GM23338 (cell line): ENCODE measurements at regions not wholly inside any gene's neighbourhood (a gene's known extent, or its start where the extent isn't known, plus 50 kb on each side); places are given as distances from the start of the nearest gene placed in this dataset.

Experiments used
- ATAC-seq: fragments of 200-7000 bp; cut with Tn5 transposase; 3 replicates; pipeline ENCODE4 v1.9.1; 2020
- DNase-seq: peaks from one replicate; pipeline ENCODE4 v3.0.0-alpha.2; 2015; ENCODE audit warnings: low spot score
- H2AFZ ChIP-seq: fragments of 200-600 bp; sonication (generic); 2 replicates; pipeline ENCODE4 v1.8.0; 2016; ENCODE audit warnings: antibody characterized with exemption, mild to moderate bottlenecking, moderate library complexity
- H3F3A ChIP-seq: fragments of 200-600 bp; sonication (generic); replicated peaks from 2 replicates; pipeline ENCODE4 v1.8.0; 2017; ENCODE audit warnings: antibody characterized with exemption, mixed run types, low read depth
- H3K27ac ChIP-seq: fragments of 200-600 bp; sonication (generic); 2 replicates; pipeline ENCODE4 v1.6.1; 2016; ENCODE audit warnings: low read depth
- H3K27me3 ChIP-seq: fragments of 200-600 bp; sonication (generic); 2 replicates; pipeline ENCODE4 v1.8.0; 2016; ENCODE audit warnings: mild to moderate bottlenecking, mixed run types, moderate library complexity; ENCODE audit not compliant: insufficient read depth
- H3K36me3 ChIP-seq: fragments of 200-600 bp; sonication (generic); 2 replicates; pipeline ENCODE4 v1.8.0; 2016; ENCODE audit warnings: mild to moderate bottlenecking; ENCODE audit not compliant: insufficient read depth
- H3K4me1 ChIP-seq: fragments of 200-600 bp; sonication (generic); 2 replicates; pipeline ENCODE4 v1.8.0; 2016; ENCODE audit warnings: mild to moderate bottlenecking, moderate library complexity; ENCODE audit not compliant: insufficient read depth
- H3K4me2 ChIP-seq: fragments of 200-600 bp; sonication (generic); 2 replicates; pipeline ENCODE4 v1.7.1; 2017; ENCODE audit warnings: mixed run types
- H3K4me3 ChIP-seq: fragments of 200-600 bp; sonication (generic); 2 replicates; pipeline ENCODE4 v1.6.1; 2016; ENCODE audit warnings: mixed run types
- H3K79me2 ChIP-seq: fragments of 200-600 bp; sonication (generic); replicated peaks from 2 replicates; pipeline ENCODE4 v1.8.0; 2017; ENCODE audit warnings: mild to moderate bottlenecking; ENCODE audit not compliant: insufficient read depth
- H3K9me2 ChIP-seq: fragments of 200-600 bp; sonication (generic); 2 replicates; pipeline ENCODE4 v1.8.0; 2017; ENCODE audit not compliant: insufficient read depth
- H4K20me1 ChIP-seq: fragments of 200-600 bp; sonication (generic); replicated peaks from 2 replicates; pipeline ENCODE4 v1.8.0; 2017; ENCODE audit warnings: mild to moderate bottlenecking; ENCODE audit not compliant: insufficient read depth
- H3K27ac Mint-ChIP-seq: 2 replicates; pipeline ENCODE4 v1.8.0; 2020; ENCODE audit warnings: inconsistent platforms, mild to moderate bottlenecking, moderate library complexity, mixed read lengths
- H3K27me3 Mint-ChIP-seq: 3 replicates; pipeline ENCODE4 v1.8.0; 2022; ENCODE audit warnings: low read depth, mild to moderate bottlenecking, moderate library complexity, mixed read lengths, inconsistent platforms; ENCODE audit not compliant: insufficient read depth, poor library complexity
- H3K36me3 Mint-ChIP-seq: 3 replicates; pipeline ENCODE4 v1.8.0; 2021; ENCODE audit warnings: low read depth, mild to moderate bottlenecking, inconsistent platforms, moderate library complexity, mixed read lengths
- H3K4me1 Mint-ChIP-seq: 3 replicates; pipeline ENCODE4 v1.8.0; 2020; ENCODE audit warnings: mild to moderate bottlenecking, inconsistent platforms, mixed read lengths
- H3K4me3 Mint-ChIP-seq: 3 replicates; pipeline ENCODE4 v1.8.0; 2021; ENCODE audit warnings: moderate library complexity, mild to moderate bottlenecking, inconsistent platforms, mixed read lengths
- H3K9me3 Mint-ChIP-seq: 3 replicates; pipeline ENCODE4 v1.8.0; 2020; ENCODE audit warnings: moderate library complexity, mild to moderate bottlenecking, inconsistent platforms, mixed read lengths
- JUNB ChIP-seq: IDR thresholded peaks from one replicate; pipeline ENCODE4 v1.6.1; 2016; ENCODE audit warnings: antibody characterized with exemption; ENCODE audit not compliant: unreplicated experiment
- ZNF331 ChIP-seq: fragments of 250-450 bp; sonication (Bioruptor Pico); IDR thresholded peaks from 2 replicates; pipeline ENCODE4 v1.5.0; 2020; ENCODE audit warnings: low read depth, mild to moderate bottlenecking, moderate library complexity
- TF ChIP-seq, protein P1 (sequence below), 2 experiments: fragments of 200-600 bp in 1 of 2; sonication (generic) in 1 of 2; conservative IDR thresholded peaks; 2 replicates each; pipeline versions ENCODE4 v1.5.1 to v1.6.1; 2016 to 2017; ENCODE audit warnings: antibody characterized with exemption in 2 of 2, low read depth in 2 of 2, mild to moderate bottlenecking in 2 of 2, moderate library complexity in 1 of 2
- TF ChIP-seq, protein P2 (sequence below): IDR thresholded peaks from one replicate; pipeline ENCODE4 v1.6.1; 2018; ENCODE audit warnings: antibody characterized with exemption; ENCODE audit not compliant: unreplicated experiment
- TF ChIP-seq, protein P3 (sequence below): IDR thresholded peaks from 2 replicates; pipeline ENCODE4 v1.6.1; 2016; ENCODE audit warnings: antibody characterized with exemption

DNA sequence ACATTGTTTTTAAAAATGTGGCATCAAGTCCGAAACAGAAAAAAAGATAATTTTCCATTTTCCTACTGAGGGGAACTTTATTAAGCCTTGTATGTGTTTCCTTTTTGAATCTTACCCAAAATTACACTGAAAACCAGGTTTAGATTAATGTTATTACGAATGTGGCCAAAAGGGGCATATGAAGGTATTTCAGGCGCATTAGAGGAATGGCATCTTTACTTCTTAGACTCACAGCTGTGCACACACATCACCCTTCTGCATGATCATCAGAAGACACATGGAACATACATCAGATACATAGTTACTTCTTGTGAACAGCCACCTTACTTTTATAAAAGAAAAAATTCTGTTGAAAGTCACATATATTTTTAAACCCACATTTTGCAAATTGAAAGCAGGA, 58.6 kb upstream of the ZPBP start (continued):
- TF ChIP-seq, protein P1, sequence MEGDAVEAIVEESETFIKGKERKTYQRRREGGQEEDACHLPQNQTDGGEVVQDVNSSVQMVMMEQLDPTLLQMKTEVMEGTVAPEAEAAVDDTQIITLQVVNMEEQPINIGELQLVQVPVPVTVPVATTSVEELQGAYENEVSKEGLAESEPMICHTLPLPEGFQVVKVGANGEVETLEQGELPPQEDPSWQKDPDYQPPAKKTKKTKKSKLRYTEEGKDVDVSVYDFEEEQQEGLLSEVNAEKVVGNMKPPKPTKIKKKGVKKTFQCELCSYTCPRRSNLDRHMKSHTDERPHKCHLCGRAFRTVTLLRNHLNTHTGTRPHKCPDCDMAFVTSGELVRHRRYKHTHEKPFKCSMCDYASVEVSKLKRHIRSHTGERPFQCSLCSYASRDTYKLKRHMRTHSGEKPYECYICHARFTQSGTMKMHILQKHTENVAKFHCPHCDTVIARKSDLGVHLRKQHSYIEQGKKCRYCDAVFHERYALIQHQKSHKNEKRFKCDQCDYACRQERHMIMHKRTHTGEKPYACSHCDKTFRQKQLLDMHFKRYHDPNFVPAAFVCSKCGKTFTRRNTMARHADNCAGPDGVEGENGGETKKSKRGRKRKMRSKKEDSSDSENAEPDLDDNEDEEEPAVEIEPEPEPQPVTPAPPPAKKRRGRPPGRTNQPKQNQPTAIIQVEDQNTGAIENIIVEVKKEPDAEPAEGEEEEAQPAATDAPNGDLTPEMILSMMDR (conservative IDR thresholded peaks at IDR 0.05; ENCODE audit: low read depth in 2 of 2) = no peak

DNA sequence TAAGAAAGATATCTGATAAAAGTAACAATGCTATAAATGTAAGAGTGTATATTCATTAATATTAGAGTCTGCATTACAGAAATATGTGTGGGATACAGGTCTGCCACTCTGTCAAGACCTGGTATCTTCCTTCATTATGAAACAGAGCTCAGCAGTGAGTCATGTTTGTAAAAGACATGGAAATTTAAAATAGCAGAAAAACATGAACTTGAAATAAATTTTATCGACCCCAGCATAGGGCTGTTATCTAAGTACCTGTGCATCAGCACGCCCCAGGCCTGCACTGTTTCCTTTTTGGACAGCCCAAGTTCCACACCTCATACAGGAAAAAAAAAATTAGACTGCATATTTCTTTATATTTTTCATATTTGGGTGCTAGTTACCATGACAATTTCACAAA, 58.0 kb upstream of the ZPBP start:
- H3K9me3 Mint-ChIP-seq = no peaks in the 10 kb centered on the region
- no peaks in the 10 kb centered on the region for H4K20me1 ChIP-seq
- no peak overlapping the region for H3K27ac Mint-ChIP-seq
- TF ChIP-seq JUNB = no peak
- TF ChIP-seq ZNF331 (CRISPR knock-in tag) = no peak
- TF ChIP-seq, protein P2, sequence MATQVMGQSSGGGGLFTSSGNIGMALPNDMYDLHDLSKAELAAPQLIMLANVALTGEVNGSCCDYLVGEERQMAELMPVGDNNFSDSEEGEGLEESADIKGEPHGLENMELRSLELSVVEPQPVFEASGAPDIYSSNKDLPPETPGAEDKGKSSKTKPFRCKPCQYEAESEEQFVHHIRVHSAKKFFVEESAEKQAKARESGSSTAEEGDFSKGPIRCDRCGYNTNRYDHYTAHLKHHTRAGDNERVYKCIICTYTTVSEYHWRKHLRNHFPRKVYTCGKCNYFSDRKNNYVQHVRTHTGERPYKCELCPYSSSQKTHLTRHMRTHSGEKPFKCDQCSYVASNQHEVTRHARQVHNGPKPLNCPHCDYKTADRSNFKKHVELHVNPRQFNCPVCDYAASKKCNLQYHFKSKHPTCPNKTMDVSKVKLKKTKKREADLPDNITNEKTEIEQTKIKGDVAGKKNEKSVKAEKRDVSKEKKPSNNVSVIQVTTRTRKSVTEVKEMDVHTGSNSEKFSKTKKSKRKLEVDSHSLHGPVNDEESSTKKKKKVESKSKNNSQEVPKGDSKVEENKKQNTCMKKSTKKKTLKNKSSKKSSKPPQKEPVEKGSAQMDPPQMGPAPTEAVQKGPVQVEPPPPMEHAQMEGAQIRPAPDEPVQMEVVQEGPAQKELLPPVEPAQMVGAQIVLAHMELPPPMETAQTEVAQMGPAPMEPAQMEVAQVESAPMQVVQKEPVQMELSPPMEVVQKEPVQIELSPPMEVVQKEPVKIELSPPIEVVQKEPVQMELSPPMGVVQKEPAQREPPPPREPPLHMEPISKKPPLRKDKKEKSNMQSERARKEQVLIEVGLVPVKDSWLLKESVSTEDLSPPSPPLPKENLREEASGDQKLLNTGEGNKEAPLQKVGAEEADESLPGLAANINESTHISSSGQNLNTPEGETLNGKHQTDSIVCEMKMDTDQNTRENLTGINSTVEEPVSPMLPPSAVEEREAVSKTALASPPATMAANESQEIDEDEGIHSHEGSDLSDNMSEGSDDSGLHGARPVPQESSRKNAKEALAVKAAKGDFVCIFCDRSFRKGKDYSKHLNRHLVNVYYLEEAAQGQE = no peak
- TF ChIP-seq, protein P3, sequence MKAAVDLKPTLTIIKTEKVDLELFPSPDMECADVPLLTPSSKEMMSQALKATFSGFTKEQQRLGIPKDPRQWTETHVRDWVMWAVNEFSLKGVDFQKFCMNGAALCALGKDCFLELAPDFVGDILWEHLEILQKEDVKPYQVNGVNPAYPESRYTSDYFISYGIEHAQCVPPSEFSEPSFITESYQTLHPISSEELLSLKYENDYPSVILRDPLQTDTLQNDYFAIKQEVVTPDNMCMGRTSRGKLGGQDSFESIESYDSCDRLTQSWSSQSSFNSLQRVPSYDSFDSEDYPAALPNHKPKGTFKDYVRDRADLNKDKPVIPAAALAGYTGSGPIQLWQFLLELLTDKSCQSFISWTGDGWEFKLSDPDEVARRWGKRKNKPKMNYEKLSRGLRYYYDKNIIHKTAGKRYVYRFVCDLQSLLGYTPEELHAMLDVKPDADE = no peak
- H3K36me3 ChIP-seq = no peaks in the 10 kb centered on the region
- H3K4me2 ChIP-seq = no peak overlapping the region
- no peak overlapping the region for H2AFZ ChIP-seq
- H3K79me2 ChIP-seq = no peaks in the 10 kb centered on the region
- no peak overlapping the region for H3K4me3 ChIP-seq
- H3K27me3 ChIP-seq = no peaks in the 10 kb centered on the region
- no peaks in the 10 kb centered on the region for H3F3A ChIP-seq
- ATAC-seq = no peak
- no peaks in the 10 kb centered on the region for H3K4me1 ChIP-seq
- H3K27ac ChIP-seq = no peak overlapping the region
- no peak overlapping the region for H3K4me3 Mint-ChIP-seq
- H3K9me2 ChIP-seq = no peaks in the 10 kb centered on the region
- no peaks in the 10 kb centered on the region for H3K4me1 Mint-ChIP-seq
- H3K36me3 Mint-ChIP-seq = no peaks in the 10 kb centered on the region
- H3K27me3 Mint-ChIP-seq = no peaks in the 10 kb centered on the region
- DNase-seq = no peak

DNA sequence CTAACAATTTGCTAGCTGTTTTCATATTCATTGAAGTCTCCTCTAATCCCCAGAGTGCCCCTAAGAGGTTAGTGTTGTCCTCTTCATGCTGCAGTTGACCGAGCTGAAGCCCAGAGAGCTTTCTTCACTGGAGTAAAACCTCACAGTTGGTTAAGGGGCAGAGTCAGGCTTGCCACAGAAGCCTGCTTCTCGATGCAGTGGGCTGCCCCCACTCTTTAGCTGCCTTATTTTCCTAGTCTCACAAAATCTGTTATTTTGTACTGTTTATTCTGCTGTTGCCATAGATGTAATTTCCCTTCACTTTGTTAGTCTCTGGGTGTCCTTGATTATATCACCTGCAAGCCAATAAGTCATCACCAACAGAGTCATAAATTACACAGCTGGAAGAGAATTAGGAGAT, 56.3 kb upstream of the ZPBP start:
- Mint-ChIP-seq H3K4me1 (no peaks in the 10 kb centered on the region), H3K9me3 (no peaks in the 10 kb centered on the region), H3K27ac (no peak overlapping the region), H3K4me3 (no peak overlapping the region), H3K36me3 (no peaks in the 10 kb centered on the region), H3K27me3 (no peaks in the 10 kb centered on the region)
- DNase-seq = no peak
- Histone ChIP-seq H3K27me3 (no peaks in the 10 kb centered on the region), H3K4me3 (no peak overlapping the region), H3K79me2 (no peaks in the 10 kb centered on the region), H3K36me3 (no peaks in the 10 kb centered on the region), H2AFZ (no peak overlapping the region), H3K9me2 (no peaks in the 10 kb centered on the region), H3K4me1 (no peaks in the 10 kb centered on the region), H3K4me2 (no peak overlapping the region), H3F3A (no peaks in the 10 kb centered on the region), H4K20me1 (no peaks in the 10 kb centered on the region), H3K27ac (no peak overlapping the region)
- no peak for TF ChIP-seq ZNF331 (CRISPR knock-in tag)
- no peak for ATAC-seq
